ENCODE measurements at regions not wholly inside any gene's neighbourhood (a gene's known extent, or its start where the extent isn't known, plus 50 kb on each side); places are given as distances from the start of the nearest gene placed in this dataset.

DNA sequence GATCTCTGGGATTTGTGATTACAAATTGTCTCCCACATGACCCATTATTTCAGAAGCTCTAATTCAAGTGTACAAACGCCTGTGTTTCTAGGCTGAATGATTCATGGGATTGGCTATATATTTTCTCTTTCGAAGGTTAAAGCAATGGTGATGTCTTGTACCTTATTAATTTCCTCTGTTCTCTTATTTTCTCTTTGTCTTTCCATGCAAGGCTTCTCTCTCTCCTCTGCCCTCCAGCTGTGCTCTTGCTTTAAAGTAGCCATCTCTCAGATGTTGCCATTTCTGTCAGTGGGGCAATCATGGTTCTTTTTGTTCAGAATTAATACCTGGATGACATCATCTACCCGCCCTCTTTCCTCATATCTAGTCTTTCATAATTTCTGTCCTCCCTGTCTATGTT is 184.3 kb upstream of the ATP10B start:
- H3K4me3 ChIP-seq (replicated peaks; ENCODE audit: low read depth, low read length) = no peak overlapping the region
- no peaks in the 10 kb centered on the region for H3K36me3 ChIP-seq (ENCODE audit: control insufficient read depth, insufficient read depth, low read length)
- no peak for TF ChIP-seq CTCF (IDR thresholded peaks at IDR 0.05; ENCODE audit: insufficient read depth, low read length, poor library complexity, severe bottlenecking)
- no peaks in the 10 kb centered on the region for H3K27me3 ChIP-seq (replicated peaks; ENCODE audit: control insufficient read depth, insufficient read depth, low read length)
- DNase-seq (ENCODE audit: extremely low read depth, insufficient read length) = no peak

GRCh38 chr5:161034451-161034850 is 182.4 kb upstream of the ATP10B start:
- Histone ChIP-seq H3K4me3 (replicated peaks; ENCODE audit: low read depth, low read length) (no peak overlapping the region), H3K27me3 (replicated peaks; ENCODE audit: control insufficient read depth, insufficient read depth, low read length) (no peaks in the 10 kb centered on the region), H3K36me3 (ENCODE audit: control insufficient read depth, insufficient read depth, low read length) (no peaks in the 10 kb centered on the region)
- TF ChIP-seq CTCF (IDR thresholded peaks at IDR 0.05; ENCODE audit: insufficient read depth, low read length, poor library complexity, severe bottlenecking) = no peak
- no peak for DNase-seq (ENCODE audit: extremely low read depth, insufficient read length)

GRCh38 chr5:161030229-161030628 is 178.2 kb upstream of the ATP10B start:
- no peak for DNase-seq (ENCODE audit: extremely low read depth, insufficient read length)

GRCh38 chr5:161027763-161028162 is 175.8 kb upstream of the ATP10B start:
- Histone ChIP-seq H3K4me3 (replicated peaks; ENCODE audit: low read depth, low read length) (no peak overlapping the region), H3K36me3 (ENCODE audit: control insufficient read depth, insufficient read depth, low read length) (no peaks in the 10 kb centered on the region), H3K27me3 (replicated peaks; ENCODE audit: control insufficient read depth, insufficient read depth, low read length) (no peaks in the 10 kb centered on the region)
- TF ChIP-seq CTCF (IDR thresholded peaks at IDR 0.05; ENCODE audit: insufficient read depth, low read length, poor library complexity, severe bottlenecking) = no peak
- DNase-seq (ENCODE audit: extremely low read depth, insufficient read length) = no peak

More at GRCh38 chr5:161030229-161030628, 178.2 kb upstream of the ATP10B start:
- no peak overlapping the region for H3K4me3 ChIP-seq (replicated peaks; ENCODE audit: low read depth, low read length)
- H3K36me3 ChIP-seq (ENCODE audit: control insufficient read depth, insufficient read depth, low read length) = no peaks in the 10 kb centered on the region
- no peaks in the 10 kb centered on the region for H3K27me3 ChIP-seq (replicated peaks; ENCODE audit: control insufficient read depth, insufficient read depth, low read length)
- no peak for TF ChIP-seq CTCF (IDR thresholded peaks at IDR 0.05; ENCODE audit: insufficient read depth, low read length, poor library complexity, severe bottlenecking)

DNA sequence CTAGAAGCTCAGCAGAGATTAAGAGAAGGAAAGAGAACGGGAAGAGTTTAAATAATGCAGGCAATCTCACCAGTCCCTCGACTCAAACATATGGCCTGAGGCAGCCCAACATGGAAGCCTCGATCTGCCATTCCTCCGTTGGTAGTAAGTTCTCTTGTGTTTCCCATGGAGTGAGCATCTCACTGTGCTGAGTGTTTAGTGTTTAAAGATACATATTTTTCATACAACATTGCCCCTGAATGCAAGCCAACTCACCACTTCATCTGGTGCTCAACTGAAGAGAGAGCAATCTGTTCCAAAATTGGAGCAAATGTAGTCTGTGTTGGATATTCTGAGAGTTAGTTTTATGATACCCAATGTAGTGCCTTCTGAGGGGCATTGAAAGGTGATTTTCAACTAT is 171.5 kb upstream of the ATP10B start:
- no peak for DNase-seq (ENCODE audit: extremely low read depth, insufficient read length)
- no peaks in the 10 kb centered on the region for H3K36me3 ChIP-seq (ENCODE audit: control insufficient read depth, insufficient read depth, low read length)
- H3K4me3 ChIP-seq (replicated peaks; ENCODE audit: low read depth, low read length) = no peak overlapping the region
- no peaks in the 10 kb centered on the region for H3K27me3 ChIP-seq (replicated peaks; ENCODE audit: control insufficient read depth, insufficient read depth, low read length)
- no peak for TF ChIP-seq CTCF (IDR thresholded peaks at IDR 0.05; ENCODE audit: insufficient read depth, low read length, poor library complexity, severe bottlenecking)

DNA sequence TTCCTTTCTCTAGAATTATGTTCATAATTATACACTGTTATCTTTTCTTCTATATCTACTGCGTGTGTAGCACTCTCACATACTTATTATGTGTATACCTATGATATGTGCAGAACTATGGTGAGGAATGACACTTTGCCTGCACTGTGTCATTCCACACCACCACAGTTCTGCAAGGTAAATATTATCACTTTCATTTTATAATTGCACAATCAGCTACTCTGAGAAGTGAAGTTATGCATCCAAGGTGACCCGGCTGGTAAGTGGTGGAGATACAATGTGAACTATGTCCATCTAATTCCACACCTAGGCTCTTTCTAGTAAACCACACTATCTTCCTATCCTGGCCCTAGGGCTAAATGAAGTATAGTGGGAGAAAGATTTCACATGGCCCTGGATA is 170.1 kb upstream of the ATP10B start:
- no peak overlapping the region for H3K4me3 ChIP-seq (replicated peaks; ENCODE audit: low read depth, low read length)
- H3K27me3 ChIP-seq (replicated peaks; ENCODE audit: control insufficient read depth, insufficient read depth, low read length) = no peaks in the 10 kb centered on the region
- no peak for DNase-seq (ENCODE audit: extremely low read depth, insufficient read length)
- TF ChIP-seq CTCF (IDR thresholded peaks at IDR 0.05; ENCODE audit: insufficient read depth, low read length, poor library complexity, severe bottlenecking) = no peak
- H3K36me3 ChIP-seq (ENCODE audit: control insufficient read depth, insufficient read depth, low read length) = no peaks in the 10 kb centered on the region

Data from GM06990 (cell line).